GM23248 (cell line): ENCODE measurements at regions not wholly inside any gene's neighbourhood (a gene's known extent, or its start where the extent isn't known, plus 50 kb on each side); places are given as distances from the start of the nearest gene placed in this dataset.

Experiments
- EZH2 ChIP-seq: fragments of 200-600 bp; sonication (generic); IDR thresholded peaks from 2 replicates; pipeline ENCODE4 v1.6.1; 2018; ENCODE audit warnings: antibody characterized with exemption, mild to moderate bottlenecking; ENCODE audit not compliant: insufficient read depth, poor library complexity, severe bottlenecking
- EZH2phosphoT487 ChIP-seq: fragments of 200-600 bp; sonication (generic); IDR thresholded peaks from 2 replicates; pipeline ENCODE4 v1.6.1; 2018; ENCODE audit warnings: antibody characterized with exemption, moderate library complexity, mild to moderate bottlenecking, low read depth; ENCODE audit not compliant: insufficient read depth

DNA sequence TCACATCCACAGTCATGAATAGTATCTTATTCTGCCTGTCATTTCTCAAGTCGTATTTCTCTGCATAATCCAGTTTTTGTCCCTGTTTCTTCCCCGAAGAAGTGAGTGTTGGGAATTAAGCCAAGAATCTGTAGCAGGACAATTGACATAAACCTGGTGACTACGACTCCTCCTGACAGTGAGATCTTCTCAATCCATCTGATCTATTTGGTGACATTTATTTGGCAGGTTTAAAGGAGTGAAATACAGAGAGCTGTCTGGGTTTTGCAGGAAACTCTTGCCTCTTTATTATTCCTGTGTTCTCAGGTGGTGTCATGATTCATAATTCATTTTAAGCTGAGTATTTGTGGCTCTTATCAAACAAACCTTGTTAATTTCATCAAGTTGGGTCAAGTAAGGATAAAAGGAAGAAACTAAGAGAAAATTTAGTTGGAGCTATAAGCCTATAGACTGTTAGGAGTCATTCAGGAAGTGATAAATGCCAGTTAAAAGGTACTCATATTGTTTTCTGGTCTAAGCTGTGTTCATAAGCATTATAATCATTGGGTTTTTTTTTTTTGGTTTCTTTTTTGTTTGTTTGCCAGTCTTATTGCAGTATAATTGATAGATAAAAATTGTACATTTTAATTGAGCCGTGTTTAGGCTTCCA lies 95.9 kb upstream of the PCSK1 start:
- TF ChIP-seq EZH2 (no peak), EZH2phosphoT487 (no peak)
